DOHH2 (cell line): ENCODE measurements at regions not wholly inside any gene's neighbourhood (a gene's known extent, or its start where the extent isn't known, plus 50 kb on each side); places are given as distances from the start of the nearest gene placed in this dataset.

Source experiments
- H3F3A ChIP-seq: fragments of 200-600 bp; sonication (generic), shearing (Covaris generic); 2 replicates; pipeline ENCODE4 v1.6.0; 2016; ENCODE audit warnings: antibody characterized with exemption, mild to moderate bottlenecking; ENCODE audit not compliant: control insufficient read depth, insufficient read depth
- H3K27ac ChIP-seq: fragments of 200-600 bp; sonication (generic); 2 replicates; pipeline ENCODE4 v1.5.1; 2014; ENCODE audit warnings: low read depth, mild to moderate bottlenecking, low read length, moderate library complexity
- H3K27me3 ChIP-seq: fragments of 200-600 bp; sonication (generic); 2 replicates; pipeline ENCODE4 v1.6.1; 2014; ENCODE audit warnings: mild to moderate bottlenecking, low read length, mixed read lengths; ENCODE audit not compliant: control insufficient read depth
- H3K36me3 ChIP-seq: fragments of 200-600 bp; sonication (generic); 2 replicates; pipeline ENCODE4 v1.6.1; 2014; ENCODE audit warnings: mild to moderate bottlenecking, low read length, moderate library complexity, mixed read lengths; ENCODE audit not compliant: control insufficient read depth
- H3K4me1 ChIP-seq: fragments of 200-600 bp; sonication (generic); 2 replicates; pipeline ENCODE4 v1.6.1; 2014; ENCODE audit warnings: mild to moderate bottlenecking, low read length, mixed read lengths; ENCODE audit not compliant: control insufficient read depth
- H3K4me2 ChIP-seq: fragments of 200-600 bp; sonication (generic); 2 replicates; pipeline ENCODE4 v1.6.0; 2014; ENCODE audit warnings: mild to moderate bottlenecking, low read length, moderate library complexity
- H3K4me3 ChIP-seq: fragments of 200-600 bp; sonication (generic); 2 replicates; pipeline ENCODE4 v1.5.1; 2014; ENCODE audit warnings: mild to moderate bottlenecking, low read length, mixed read lengths
- H3K79me2 ChIP-seq: fragments of 200-600 bp; sonication (generic); 2 replicates; pipeline ENCODE4 v1.6.1; 2014; ENCODE audit warnings: mild to moderate bottlenecking, low read length, mixed read lengths; ENCODE audit not compliant: control insufficient read depth
- H3K9me2 ChIP-seq: fragments of 200-600 bp; sonication (generic); replicated peaks from 2 replicates; pipeline ENCODE4 v1.6.1; 2014; ENCODE audit warnings: mild to moderate bottlenecking, low read length, mixed read lengths; ENCODE audit not compliant: control insufficient read depth
- H3K9me3 ChIP-seq: fragments of 200-600 bp; sonication (generic); 2 replicates; pipeline ENCODE4 v1.6.1; 2014; ENCODE audit warnings: antibody characterized with exemption, low read length, mixed read lengths; ENCODE audit not compliant: control insufficient read depth, insufficient read depth
- H4K20me1 ChIP-seq: fragments of 200-600 bp; sonication (generic); 2 replicates; pipeline ENCODE4 v1.6.0; 2014; ENCODE audit warnings: low read depth, mild to moderate bottlenecking, antibody characterized with exemption, low read length, moderate library complexity; ENCODE audit not compliant: control insufficient read depth, insufficient read depth
- EZH2phosphoT487 ChIP-seq: fragments of 200-600 bp; sonication (generic); IDR thresholded peaks from 2 replicates; pipeline ENCODE4 v1.6.1; 2017; ENCODE audit warnings: borderline replicate concordance, mild to moderate bottlenecking, antibody characterized with exemption, low read length, moderate library complexity, mixed read lengths
- TF ChIP-seq, protein P1 (sequence below): fragments of 200-600 bp; sonication (generic); IDR thresholded peaks from one replicate; pipeline ENCODE4 v1.5.1; 2014; ENCODE audit warnings: antibody characterized with exemption, mild to moderate bottlenecking, low read depth, low read length; ENCODE audit not compliant: poor library complexity, severe bottlenecking

- H3K79me2 ChIP-seq = no peaks in the 10 kb centered on the region
- H3K4me2 ChIP-seq = no peak overlapping the region
- no peaks in the 10 kb centered on the region for H3K9me2 ChIP-seq
- no peaks in the 10 kb centered on the region for H3K27me3 ChIP-seq
- no peak overlapping the region for H3K27ac ChIP-seq
- H3K4me1 ChIP-seq = 0 out of 2 replicates have a peak, but pooled peaks cover 2% of the 10 kb centered on the region
- no peaks in the 10 kb centered on the region for H3K36me3 ChIP-seq
- H3K4me3 ChIP-seq = no peak overlapping the region
- H4K20me1 ChIP-seq = no peaks in the 10 kb centered on the region
- no peaks in the 10 kb centered on the region for H3K9me3 ChIP-seq
- no peak for TF ChIP-seq EZH2phosphoT487
- TF ChIP-seq, protein P1, sequence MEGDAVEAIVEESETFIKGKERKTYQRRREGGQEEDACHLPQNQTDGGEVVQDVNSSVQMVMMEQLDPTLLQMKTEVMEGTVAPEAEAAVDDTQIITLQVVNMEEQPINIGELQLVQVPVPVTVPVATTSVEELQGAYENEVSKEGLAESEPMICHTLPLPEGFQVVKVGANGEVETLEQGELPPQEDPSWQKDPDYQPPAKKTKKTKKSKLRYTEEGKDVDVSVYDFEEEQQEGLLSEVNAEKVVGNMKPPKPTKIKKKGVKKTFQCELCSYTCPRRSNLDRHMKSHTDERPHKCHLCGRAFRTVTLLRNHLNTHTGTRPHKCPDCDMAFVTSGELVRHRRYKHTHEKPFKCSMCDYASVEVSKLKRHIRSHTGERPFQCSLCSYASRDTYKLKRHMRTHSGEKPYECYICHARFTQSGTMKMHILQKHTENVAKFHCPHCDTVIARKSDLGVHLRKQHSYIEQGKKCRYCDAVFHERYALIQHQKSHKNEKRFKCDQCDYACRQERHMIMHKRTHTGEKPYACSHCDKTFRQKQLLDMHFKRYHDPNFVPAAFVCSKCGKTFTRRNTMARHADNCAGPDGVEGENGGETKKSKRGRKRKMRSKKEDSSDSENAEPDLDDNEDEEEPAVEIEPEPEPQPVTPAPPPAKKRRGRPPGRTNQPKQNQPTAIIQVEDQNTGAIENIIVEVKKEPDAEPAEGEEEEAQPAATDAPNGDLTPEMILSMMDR = no peak
- H3F3A ChIP-seq = no peaks in the 10 kb centered on the region
Measured at GRCh38 chr1:245074232-245074747, 80.5 kb upstream of the KIF26B start.

- Histone ChIP-seq H3K9me3 (no peaks in the 10 kb centered on the region), H3K4me1 (no peaks in the 10 kb centered on the region), H3K79me2 (no peaks in the 10 kb centered on the region), H3K4me2 (no peak overlapping the region), H3K4me3 (no peak overlapping the region), H3K27me3 (no peaks in the 10 kb centered on the region), H4K20me1 (no peaks in the 10 kb centered on the region), H3K27ac (no peak overlapping the region), H3K9me2 (no peaks in the 10 kb centered on the region), H3F3A (no peaks in the 10 kb centered on the region), H3K36me3 (no peaks in the 10 kb centered on the region)
- TF ChIP-seq EZH2phosphoT487 = no peak
- TF ChIP-seq, protein P1 = no peak
Measured at GRCh38 chr1:245070836-245071615, 83.8 kb upstream of the KIF26B start.

DNA sequence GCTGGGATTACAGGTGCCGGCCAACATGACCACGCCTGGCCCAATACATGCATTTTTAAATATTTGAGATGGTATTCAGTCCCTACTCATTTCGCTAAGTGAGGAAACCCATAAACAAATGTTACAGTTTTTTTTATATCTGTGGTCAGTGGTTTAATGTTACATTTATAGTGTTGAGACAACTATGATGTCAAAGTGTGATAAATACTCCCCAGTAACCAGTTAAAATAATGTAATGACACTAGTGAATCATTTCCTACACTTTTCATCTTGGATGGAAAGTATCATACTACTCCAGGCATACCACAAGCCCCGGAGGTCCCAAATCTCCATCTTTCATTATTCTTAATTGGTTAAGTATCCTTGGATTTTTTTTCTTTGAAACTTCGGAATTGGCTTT, 87.5 kb upstream of the KIF26B start:
- Histone ChIP-seq H3K4me1 (no peaks in the 10 kb centered on the region), H3K4me3 (no peak overlapping the region), H3K4me2 (no peak overlapping the region), H3K27me3 (no peaks in the 10 kb centered on the region), H4K20me1 (no peaks in the 10 kb centered on the region), H3F3A (no peaks in the 10 kb centered on the region), H3K9me3 (no peaks in the 10 kb centered on the region), H3K9me2 (no peaks in the 10 kb centered on the region), H3K27ac (no peak overlapping the region), H3K36me3 (no peaks in the 10 kb centered on the region), H3K79me2 (no peaks in the 10 kb centered on the region)
- TF ChIP-seq, protein P1 = no peak
- TF ChIP-seq EZH2phosphoT487 = no peak
